PC-3 (cell line): ENCODE measurements at regions not wholly inside any gene's neighbourhood (a gene's known extent, or its start where the extent isn't known, plus 50 kb on each side); places are given as distances from the start of the nearest gene placed in this dataset.

Source experiments
- CTCF ChIP-seq: fragments of 300-600 bp; sonication (generic); conservative IDR thresholded peaks from 2 replicates; pipeline ENCODE4 v1.5.1; 2017; ENCODE audit warnings: antibody characterized with exemption, low read depth, mild to moderate bottlenecking, low read length
- EZH2 ChIP-seq: fragments of 300-600 bp; sonication (generic); IDR thresholded peaks from one replicate; pipeline ENCODE4 v1.6.1; 2017; ENCODE audit warnings: antibody characterized with exemption, mild to moderate bottlenecking, low read length; ENCODE audit not compliant: unreplicated experiment
- EZH2phosphoT487 ChIP-seq: fragments of 300-600 bp; sonication (generic); IDR thresholded peaks from 2 replicates; pipeline ENCODE4 v1.6.1; 2018; ENCODE audit warnings: mild to moderate bottlenecking, antibody characterized with exemption, low read length, borderline replicate concordance

DNA sequence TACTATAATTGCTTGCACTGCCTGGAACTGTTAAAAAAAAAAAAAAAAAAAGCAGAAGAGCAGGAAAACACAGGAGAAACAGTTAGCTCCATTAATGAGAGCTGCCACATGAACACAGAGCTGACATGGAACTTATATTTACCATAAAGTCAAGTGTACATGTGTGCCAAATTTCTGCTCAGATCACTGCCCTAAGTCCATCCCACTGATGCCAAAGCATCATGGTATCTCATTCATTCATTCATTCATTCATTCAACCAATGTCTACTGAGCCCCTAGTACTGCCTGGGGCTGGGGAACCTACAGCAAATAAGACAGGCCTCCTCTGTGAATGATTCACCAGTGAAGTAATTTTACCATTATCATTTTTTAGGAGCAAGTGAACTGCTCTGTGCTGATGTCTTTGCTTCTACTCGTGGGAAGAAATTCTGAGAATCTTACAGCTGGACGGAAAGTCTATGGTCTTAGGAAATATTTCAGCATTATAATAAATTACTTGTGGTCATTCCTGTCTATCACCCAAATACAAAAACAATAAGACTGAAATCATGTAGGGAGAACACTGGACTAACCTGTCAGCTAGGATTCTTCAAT lies 58.8 kb upstream of the ABLIM1 start:
- TF ChIP-seq CTCF (no peak), EZH2 (no peak), EZH2phosphoT487 (no peak)
